ENCODE measurements at regions not wholly inside any gene's neighbourhood (a gene's known extent, or its start where the extent isn't known, plus 50 kb on each side); places are given as distances from the start of the nearest gene placed in this dataset.

DNA sequence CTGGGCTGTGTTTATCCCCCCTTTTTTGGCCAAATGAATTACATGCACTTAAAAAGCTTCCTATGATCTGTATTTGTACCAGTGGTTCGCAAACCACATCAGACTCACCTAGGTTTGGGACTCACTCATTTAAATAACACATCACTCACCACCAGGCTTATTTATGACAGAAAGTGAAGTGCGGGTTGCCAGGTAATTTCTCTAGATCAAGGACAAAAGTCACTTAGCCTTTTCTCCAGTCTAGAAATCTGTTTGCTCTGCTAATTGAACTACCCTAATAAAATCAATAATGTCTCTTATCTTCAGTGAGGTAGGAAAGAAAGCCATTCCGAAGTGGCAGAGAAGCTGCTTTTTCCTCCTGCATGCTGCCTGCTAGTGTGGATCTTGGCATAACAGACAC lies 88.1 kb upstream of the SLC8A1 start:
- TF ChIP-seq TAF1 (IDR thresholded peaks at IDR 0.05; ENCODE audit: borderline replicate concordance, insufficient read depth, low read length) (no peak), FOXP2 (optimal IDR thresholded peaks at IDR 0.05; ENCODE audit: borderline replicate concordance, extremely low read depth, extremely low read length, insufficient read depth) (no peak), POLR2AphosphoS5 (IDR thresholded peaks at IDR 0.05; ENCODE audit: low read depth, low read length) (no peak)
- TF ChIP-seq, protein P1, sequence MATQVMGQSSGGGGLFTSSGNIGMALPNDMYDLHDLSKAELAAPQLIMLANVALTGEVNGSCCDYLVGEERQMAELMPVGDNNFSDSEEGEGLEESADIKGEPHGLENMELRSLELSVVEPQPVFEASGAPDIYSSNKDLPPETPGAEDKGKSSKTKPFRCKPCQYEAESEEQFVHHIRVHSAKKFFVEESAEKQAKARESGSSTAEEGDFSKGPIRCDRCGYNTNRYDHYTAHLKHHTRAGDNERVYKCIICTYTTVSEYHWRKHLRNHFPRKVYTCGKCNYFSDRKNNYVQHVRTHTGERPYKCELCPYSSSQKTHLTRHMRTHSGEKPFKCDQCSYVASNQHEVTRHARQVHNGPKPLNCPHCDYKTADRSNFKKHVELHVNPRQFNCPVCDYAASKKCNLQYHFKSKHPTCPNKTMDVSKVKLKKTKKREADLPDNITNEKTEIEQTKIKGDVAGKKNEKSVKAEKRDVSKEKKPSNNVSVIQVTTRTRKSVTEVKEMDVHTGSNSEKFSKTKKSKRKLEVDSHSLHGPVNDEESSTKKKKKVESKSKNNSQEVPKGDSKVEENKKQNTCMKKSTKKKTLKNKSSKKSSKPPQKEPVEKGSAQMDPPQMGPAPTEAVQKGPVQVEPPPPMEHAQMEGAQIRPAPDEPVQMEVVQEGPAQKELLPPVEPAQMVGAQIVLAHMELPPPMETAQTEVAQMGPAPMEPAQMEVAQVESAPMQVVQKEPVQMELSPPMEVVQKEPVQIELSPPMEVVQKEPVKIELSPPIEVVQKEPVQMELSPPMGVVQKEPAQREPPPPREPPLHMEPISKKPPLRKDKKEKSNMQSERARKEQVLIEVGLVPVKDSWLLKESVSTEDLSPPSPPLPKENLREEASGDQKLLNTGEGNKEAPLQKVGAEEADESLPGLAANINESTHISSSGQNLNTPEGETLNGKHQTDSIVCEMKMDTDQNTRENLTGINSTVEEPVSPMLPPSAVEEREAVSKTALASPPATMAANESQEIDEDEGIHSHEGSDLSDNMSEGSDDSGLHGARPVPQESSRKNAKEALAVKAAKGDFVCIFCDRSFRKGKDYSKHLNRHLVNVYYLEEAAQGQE (IDR thresholded peaks at IDR 0.05; ENCODE audit: insufficient read depth in 1 of 2, low read depth in 2 of 2, low read length in 2 of 2): no peak

DNA sequence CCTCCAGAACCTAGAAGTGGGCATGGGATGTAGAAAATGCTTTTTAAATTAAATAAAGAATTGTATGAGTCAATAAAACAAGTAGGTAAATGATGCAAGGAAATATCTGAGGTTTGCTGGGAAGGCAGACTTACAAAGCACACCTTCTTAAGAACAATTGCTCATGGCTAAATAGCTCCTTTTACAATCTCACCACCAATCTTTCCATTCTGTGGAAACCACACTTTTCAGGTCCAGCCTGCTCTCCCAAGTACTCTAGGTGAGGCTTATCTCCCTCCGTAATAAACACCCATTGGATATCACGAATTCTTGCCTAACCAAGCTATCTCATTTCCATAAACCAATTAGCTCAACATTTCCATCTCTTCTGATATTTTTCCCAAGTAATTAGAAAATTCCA lies 91.5 kb upstream of the SLC8A1 start:
- TF ChIP-seq TAF1 (IDR thresholded peaks at IDR 0.05; ENCODE audit: borderline replicate concordance, insufficient read depth, low read length) (no peak), POLR2AphosphoS5 (IDR thresholded peaks at IDR 0.05; ENCODE audit: low read depth, low read length) (no peak), SIN3A (IDR thresholded peaks at IDR 0.05; ENCODE audit: borderline replicate concordance, insufficient read depth, low read length) (no peak), FOXP2 (optimal IDR thresholded peaks at IDR 0.05; ENCODE audit: borderline replicate concordance, extremely low read depth, extremely low read length, insufficient read depth) (no peak)
- TF ChIP-seq, protein P1 (IDR thresholded peaks at IDR 0.05; ENCODE audit: insufficient read depth in 1 of 2, low read depth in 2 of 2, low read length in 2 of 2): no peak

DNA sequence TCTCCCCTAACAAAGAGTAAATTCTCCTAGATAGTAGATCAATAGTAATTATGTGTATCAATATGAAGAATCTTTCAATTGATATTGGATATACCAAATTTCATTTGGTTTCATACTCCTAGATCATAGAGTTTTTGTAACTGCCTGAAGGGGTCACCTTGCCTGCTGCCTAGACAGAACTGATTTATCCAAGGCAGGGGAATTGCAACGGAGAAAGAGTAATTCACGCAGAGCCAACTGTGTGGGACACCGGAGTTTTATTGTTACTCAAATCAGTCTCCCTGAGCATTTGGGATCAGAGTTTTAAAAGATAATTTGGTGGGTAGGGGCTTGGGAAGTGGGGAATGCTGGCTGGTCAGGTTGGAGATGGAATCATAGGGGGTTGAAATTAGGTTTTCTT lies 92.2 kb upstream of the SLC8A1 start:
- TF ChIP-seq, protein P1 (IDR thresholded peaks at IDR 0.05; ENCODE audit: insufficient read depth in 1 of 2, low read depth in 2 of 2, low read length in 2 of 2): no peak
- TF ChIP-seq POLR2AphosphoS5 (IDR thresholded peaks at IDR 0.05; ENCODE audit: low read depth, low read length): no peak
- no peak for TF ChIP-seq SIN3A (IDR thresholded peaks at IDR 0.05; ENCODE audit: borderline replicate concordance, insufficient read depth, low read length)
- TF ChIP-seq TAF1 (IDR thresholded peaks at IDR 0.05; ENCODE audit: borderline replicate concordance, insufficient read depth, low read length): no peak
- TF ChIP-seq FOXP2 (optimal IDR thresholded peaks at IDR 0.05; ENCODE audit: borderline replicate concordance, extremely low read depth, extremely low read length, insufficient read depth): no peak

DNA sequence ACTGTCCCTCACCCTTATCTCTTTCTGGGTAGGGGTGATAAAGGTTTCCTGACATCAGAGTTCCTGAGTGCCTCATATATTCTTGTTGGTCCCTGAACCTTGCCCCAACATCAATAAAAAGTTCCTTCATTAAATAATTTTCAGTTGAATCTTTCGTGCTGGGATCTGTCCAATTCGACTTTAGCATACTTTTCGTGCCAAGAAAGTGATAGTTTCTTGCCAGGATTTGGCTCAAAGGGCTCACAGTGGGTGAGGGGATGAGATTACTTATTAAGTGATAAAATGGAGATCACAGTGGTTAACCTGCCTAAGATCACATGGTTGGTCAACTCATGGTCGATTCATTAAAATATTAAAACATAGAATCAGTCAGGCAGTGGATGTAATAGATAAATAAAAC lies 93.8 kb upstream of the SLC8A1 start:
- TF ChIP-seq TAF1 (IDR thresholded peaks at IDR 0.05; ENCODE audit: borderline replicate concordance, insufficient read depth, low read length) (no peak), FOXP2 (optimal IDR thresholded peaks at IDR 0.05; ENCODE audit: borderline replicate concordance, extremely low read depth, extremely low read length, insufficient read depth) (no peak), SIN3A (IDR thresholded peaks at IDR 0.05; ENCODE audit: borderline replicate concordance, insufficient read depth, low read length) (no peak), POLR2AphosphoS5 (IDR thresholded peaks at IDR 0.05; ENCODE audit: low read depth, low read length) (no peak)
- TF ChIP-seq, protein P1 (IDR thresholded peaks at IDR 0.05; ENCODE audit: insufficient read depth in 1 of 2, low read depth in 2 of 2, low read length in 2 of 2): no peak
